WTC11 (cell line): ENCODE measurements at regions not wholly inside any gene's neighbourhood (a gene's known extent, or its start where the extent isn't known, plus 50 kb on each side); places are given as distances from the start of the nearest gene placed in this dataset.

Experiments
- ETV6 ChIP-seq: sonication (generic); formaldehyde crosslinking; IDR thresholded peaks from 2 replicates; pipeline ENCODE4 v1.8.1; 2022; ENCODE audit warnings: mild to moderate bottlenecking, missing genetic modification reagents
- NFYB ChIP-seq: sonication (generic); formaldehyde crosslinking; conservative IDR thresholded peaks from 2 replicates; pipeline ENCODE4 v1.8.0; 2022; ENCODE audit warnings: low read depth, missing genetic modification reagents
- TEAD4 ChIP-seq: sonication (generic); formaldehyde crosslinking; IDR thresholded peaks from 2 replicates; pipeline ENCODE4 v1.8.0; 2022; ENCODE audit warnings: mild to moderate bottlenecking, missing genetic modification reagents
- TF ChIP-seq, protein P1 (sequence below): sonication (generic); formaldehyde crosslinking; IDR thresholded peaks from 2 replicates; pipeline ENCODE4 v1.8.1; 2022; ENCODE audit warnings: mild to moderate bottlenecking, moderate library complexity, missing genetic modification reagents
- TF ChIP-seq, protein P2 (sequence below): fragments of 200-600 bp; IDR thresholded peaks from 2 replicates; pipeline ENCODE4 v1.8.0; 2022; ENCODE audit warnings: antibody characterized with exemption
- TF ChIP-seq, protein P3 (sequence below): sonication (generic); formaldehyde crosslinking; IDR thresholded peaks from 2 replicates; pipeline ENCODE4 v1.8.1; 2022; ENCODE audit warnings: low read depth, missing genetic modification reagents, borderline replicate concordance

DNA sequence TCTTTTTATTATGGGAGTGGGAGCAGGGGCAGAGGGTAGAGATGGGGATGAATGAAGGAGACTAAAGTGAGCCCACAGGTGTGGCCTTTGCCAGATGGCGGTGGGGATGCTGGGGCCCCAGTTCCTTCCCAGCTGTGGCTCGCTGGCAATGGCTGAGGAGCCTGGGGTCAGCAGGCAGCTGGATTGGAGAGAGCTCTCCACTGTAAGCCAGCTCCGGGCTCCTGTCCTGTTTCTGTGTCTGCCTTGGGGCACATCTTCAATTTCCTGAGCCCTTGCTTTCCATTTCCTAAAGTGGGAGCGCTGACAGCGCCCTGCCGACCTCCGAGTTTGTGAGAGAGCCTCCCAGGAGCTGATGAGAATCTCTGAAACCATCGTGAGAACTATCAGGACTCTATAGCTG, 75.6 kb upstream of the SPRY4 start:
- no peak for TF ChIP-seq NFYB (CRISPR knock-in tag)
- TF ChIP-seq, protein P1, sequence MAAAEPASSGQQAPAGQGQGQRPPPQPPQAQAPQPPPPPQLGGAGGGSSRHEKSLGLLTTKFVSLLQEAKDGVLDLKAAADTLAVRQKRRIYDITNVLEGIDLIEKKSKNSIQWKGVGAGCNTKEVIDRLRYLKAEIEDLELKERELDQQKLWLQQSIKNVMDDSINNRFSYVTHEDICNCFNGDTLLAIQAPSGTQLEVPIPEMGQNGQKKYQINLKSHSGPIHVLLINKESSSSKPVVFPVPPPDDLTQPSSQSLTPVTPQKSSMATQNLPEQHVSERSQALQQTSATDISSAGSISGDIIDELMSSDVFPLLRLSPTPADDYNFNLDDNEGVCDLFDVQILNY (CRISPR knock-in tag): no peak
- no peak for TF ChIP-seq ETV6 (CRISPR knock-in tag)
- no peak for TF ChIP-seq TEAD4 (CRISPR knock-in tag)
- TF ChIP-seq, protein P2, sequence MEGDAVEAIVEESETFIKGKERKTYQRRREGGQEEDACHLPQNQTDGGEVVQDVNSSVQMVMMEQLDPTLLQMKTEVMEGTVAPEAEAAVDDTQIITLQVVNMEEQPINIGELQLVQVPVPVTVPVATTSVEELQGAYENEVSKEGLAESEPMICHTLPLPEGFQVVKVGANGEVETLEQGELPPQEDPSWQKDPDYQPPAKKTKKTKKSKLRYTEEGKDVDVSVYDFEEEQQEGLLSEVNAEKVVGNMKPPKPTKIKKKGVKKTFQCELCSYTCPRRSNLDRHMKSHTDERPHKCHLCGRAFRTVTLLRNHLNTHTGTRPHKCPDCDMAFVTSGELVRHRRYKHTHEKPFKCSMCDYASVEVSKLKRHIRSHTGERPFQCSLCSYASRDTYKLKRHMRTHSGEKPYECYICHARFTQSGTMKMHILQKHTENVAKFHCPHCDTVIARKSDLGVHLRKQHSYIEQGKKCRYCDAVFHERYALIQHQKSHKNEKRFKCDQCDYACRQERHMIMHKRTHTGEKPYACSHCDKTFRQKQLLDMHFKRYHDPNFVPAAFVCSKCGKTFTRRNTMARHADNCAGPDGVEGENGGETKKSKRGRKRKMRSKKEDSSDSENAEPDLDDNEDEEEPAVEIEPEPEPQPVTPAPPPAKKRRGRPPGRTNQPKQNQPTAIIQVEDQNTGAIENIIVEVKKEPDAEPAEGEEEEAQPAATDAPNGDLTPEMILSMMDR: no peak
- TF ChIP-seq, protein P3, sequence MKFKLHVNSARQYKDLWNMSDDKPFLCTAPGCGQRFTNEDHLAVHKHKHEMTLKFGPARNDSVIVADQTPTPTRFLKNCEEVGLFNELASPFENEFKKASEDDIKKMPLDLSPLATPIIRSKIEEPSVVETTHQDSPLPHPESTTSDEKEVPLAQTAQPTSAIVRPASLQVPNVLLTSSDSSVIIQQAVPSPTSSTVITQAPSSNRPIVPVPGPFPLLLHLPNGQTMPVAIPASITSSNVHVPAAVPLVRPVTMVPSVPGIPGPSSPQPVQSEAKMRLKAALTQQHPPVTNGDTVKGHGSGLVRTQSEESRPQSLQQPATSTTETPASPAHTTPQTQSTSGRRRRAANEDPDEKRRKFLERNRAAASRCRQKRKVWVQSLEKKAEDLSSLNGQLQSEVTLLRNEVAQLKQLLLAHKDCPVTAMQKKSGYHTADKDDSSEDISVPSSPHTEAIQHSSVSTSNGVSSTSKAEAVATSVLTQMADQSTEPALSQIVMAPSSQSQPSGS (CRISPR knock-in tag): no peak
